MM.1S (cell line): ENCODE measurements at regions not wholly inside any gene's neighbourhood (a gene's known extent, or its start where the extent isn't known, plus 50 kb on each side); places are given as distances from the start of the nearest gene placed in this dataset.

Experiments used
- DNase-seq: peaks from one replicate; pipeline ENCODE4 v3.0.0-alpha.2; 2015
- H2AFZ ChIP-seq: fragments of 300-600 bp; sonication (generic); 2 replicates; pipeline ENCODE4 v1.6.0; 2016; ENCODE audit warnings: antibody characterized with exemption, low read length
- H3F3A ChIP-seq: fragments of 300-600 bp; sonication (generic); 2 replicates; pipeline ENCODE4 v1.6.1; 2016; ENCODE audit warnings: mild to moderate bottlenecking, antibody characterized with exemption, low read length, moderate library complexity, mixed read lengths; ENCODE audit not compliant: insufficient read depth
- H3K27ac ChIP-seq: fragments of 300-600 bp; sonication (generic); 2 replicates; pipeline ENCODE4 v1.5.1; 2016; ENCODE audit warnings: mild to moderate bottlenecking, low read length
- H3K27me3 ChIP-seq: fragments of 300-600 bp; sonication (generic); replicated peaks from 2 replicates; pipeline ENCODE4 v1.6.0; 2016; ENCODE audit warnings: low read length; ENCODE audit not compliant: insufficient read depth
- H3K36me3 ChIP-seq: fragments of 300-600 bp; sonication (generic); replicated peaks from 2 replicates; pipeline ENCODE4 v1.6.1; 2016; ENCODE audit warnings: mild to moderate bottlenecking, low read length, mixed read lengths; ENCODE audit not compliant: insufficient read depth
- H3K4me1 ChIP-seq: fragments of 300-600 bp; sonication (generic); 2 replicates; pipeline ENCODE4 v1.6.1; 2016; ENCODE audit warnings: low read length, mixed read lengths
- H3K4me2 ChIP-seq: fragments of 300-600 bp; sonication (generic); 2 replicates; pipeline ENCODE4 v1.6.0; 2016; ENCODE audit warnings: low read depth, low read length
- H3K4me3 ChIP-seq: fragments of 300-600 bp; sonication (generic); 2 replicates; pipeline ENCODE4 v1.5.1; 2016; ENCODE audit warnings: low read length, mixed read lengths
- H3K79me2 ChIP-seq: fragments of 300-600 bp; sonication (generic); 2 replicates; pipeline ENCODE4 v1.6.1; 2016; ENCODE audit warnings: mixed run types, low read length, mixed read lengths
- H3K9ac ChIP-seq: fragments of 300-600 bp; sonication (generic); 2 replicates; pipeline ENCODE4 v1.6.1; 2016; ENCODE audit warnings: low read length, mixed read lengths
- H3K9me2 ChIP-seq: fragments of 300-600 bp; sonication (generic); replicated peaks from 2 replicates; pipeline ENCODE4 v1.6.1; 2016; ENCODE audit warnings: mild to moderate bottlenecking, low read length, mixed read lengths; ENCODE audit not compliant: insufficient read depth
- H3K9me3 ChIP-seq: fragments of 300-600 bp; sonication (generic); replicated peaks from 2 replicates; pipeline ENCODE4 v1.6.1; 2016; ENCODE audit warnings: mild to moderate bottlenecking, low read length, mixed read lengths; ENCODE audit not compliant: insufficient read depth
- H4K20me1 ChIP-seq: fragments of 300-600 bp; sonication (generic); 2 replicates; pipeline ENCODE4 v1.6.1; 2016; ENCODE audit warnings: mild to moderate bottlenecking, low read length, moderate library complexity, mixed read lengths; ENCODE audit not compliant: insufficient read depth
- EZH2 ChIP-seq: fragments of 300-600 bp; sonication (generic); optimal IDR thresholded peaks from 2 replicates; pipeline ENCODE3; 2017; ENCODE audit warnings: low read depth, mild to moderate bottlenecking, antibody characterized with exemption, low read length, mixed read lengths
- EZH2phosphoT487 ChIP-seq: fragments of 300-600 bp; sonication (generic); IDR thresholded peaks from 2 replicates; pipeline ENCODE4 v1.6.1; 2018; ENCODE audit warnings: antibody characterized with exemption, low read length
- TF ChIP-seq, protein P1 (sequence below): fragments of 300-600 bp; sonication (generic); IDR thresholded peaks from 2 replicates; pipeline ENCODE4 v1.5.1; 2016; ENCODE audit warnings: antibody characterized with exemption, low read length, mixed read lengths

DNA sequence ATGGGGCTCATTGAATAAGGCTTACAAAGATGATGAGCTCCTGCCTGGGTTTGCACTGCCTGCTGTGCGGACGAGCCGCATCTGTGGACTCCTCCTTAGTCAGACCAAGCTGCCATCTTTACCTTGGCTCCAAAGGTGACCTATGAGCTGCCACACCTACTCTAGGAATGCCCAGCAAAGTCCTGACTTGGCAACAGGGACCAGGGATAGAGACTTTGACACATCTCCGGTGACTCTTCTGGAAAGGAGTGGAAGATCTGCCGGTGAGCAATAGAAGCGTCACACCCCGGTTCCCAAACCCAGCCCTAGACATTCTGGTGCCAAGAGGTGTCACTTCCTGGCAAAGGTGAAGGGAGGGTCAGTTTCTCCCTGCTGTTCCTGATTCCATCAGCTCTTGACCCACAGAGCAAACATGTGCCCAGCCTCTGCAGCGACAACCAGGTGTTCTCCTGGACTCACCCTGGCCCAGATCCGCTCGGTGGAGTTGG lies 50.2 kb upstream of the GTF3A start:
- H3K4me2 ChIP-seq, result no peak overlapping the region
- no peak overlapping the region for H3K9ac ChIP-seq
- H4K20me1 ChIP-seq, result no peaks in the 10 kb centered on the region
- no peak overlapping the region for H3K27ac ChIP-seq
- TF ChIP-seq EZH2 (no peak), EZH2phosphoT487 (no peak)
- TF ChIP-seq, protein P1, sequence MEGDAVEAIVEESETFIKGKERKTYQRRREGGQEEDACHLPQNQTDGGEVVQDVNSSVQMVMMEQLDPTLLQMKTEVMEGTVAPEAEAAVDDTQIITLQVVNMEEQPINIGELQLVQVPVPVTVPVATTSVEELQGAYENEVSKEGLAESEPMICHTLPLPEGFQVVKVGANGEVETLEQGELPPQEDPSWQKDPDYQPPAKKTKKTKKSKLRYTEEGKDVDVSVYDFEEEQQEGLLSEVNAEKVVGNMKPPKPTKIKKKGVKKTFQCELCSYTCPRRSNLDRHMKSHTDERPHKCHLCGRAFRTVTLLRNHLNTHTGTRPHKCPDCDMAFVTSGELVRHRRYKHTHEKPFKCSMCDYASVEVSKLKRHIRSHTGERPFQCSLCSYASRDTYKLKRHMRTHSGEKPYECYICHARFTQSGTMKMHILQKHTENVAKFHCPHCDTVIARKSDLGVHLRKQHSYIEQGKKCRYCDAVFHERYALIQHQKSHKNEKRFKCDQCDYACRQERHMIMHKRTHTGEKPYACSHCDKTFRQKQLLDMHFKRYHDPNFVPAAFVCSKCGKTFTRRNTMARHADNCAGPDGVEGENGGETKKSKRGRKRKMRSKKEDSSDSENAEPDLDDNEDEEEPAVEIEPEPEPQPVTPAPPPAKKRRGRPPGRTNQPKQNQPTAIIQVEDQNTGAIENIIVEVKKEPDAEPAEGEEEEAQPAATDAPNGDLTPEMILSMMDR, result no peak
- H3K36me3 ChIP-seq, result no peaks in the 10 kb centered on the region
- no peaks in the 10 kb centered on the region for H3F3A ChIP-seq
- no peak overlapping the region for H2AFZ ChIP-seq
- H3K9me2 ChIP-seq, result no peaks in the 10 kb centered on the region
- no peak overlapping the region for H3K4me3 ChIP-seq
- no peaks in the 10 kb centered on the region for H3K4me1 ChIP-seq
- DNase-seq, result no peak
- H3K79me2 ChIP-seq, result no peaks in the 10 kb centered on the region
- H3K9me3 ChIP-seq, result no peaks in the 10 kb centered on the region
- no peaks in the 10 kb centered on the region for H3K27me3 ChIP-seq
